ENCODE measurements at regions not wholly inside any gene's neighbourhood (a gene's known extent, or its start where the extent isn't known, plus 50 kb on each side); places are given as distances from the start of the nearest gene placed in this dataset.
A peak's percentile ranks its signal among the peaks of the same experiment; 100 is the strongest.

DNA sequence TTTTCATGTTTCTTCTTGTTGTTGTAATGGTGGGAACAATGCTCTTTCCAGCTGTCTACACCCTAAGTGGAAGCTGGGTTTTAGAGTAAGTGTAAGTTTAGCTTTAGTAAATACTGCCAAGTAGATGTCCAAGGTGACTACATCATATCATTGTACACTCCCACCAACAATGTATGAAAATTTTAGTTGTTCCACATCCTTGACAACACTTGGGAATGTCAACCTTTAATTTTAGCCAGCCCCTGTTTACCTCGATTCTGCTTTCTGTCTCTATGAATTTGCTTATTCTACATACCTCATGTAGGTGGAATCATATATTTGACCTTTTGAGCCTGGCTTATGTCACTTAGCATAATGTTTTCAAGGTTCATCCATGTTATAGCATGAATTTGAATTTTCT is 93.0 kb downstream of the MTPAP start:
- no peak for DNase-seq (ENCODE audit: low spot score)

DNA sequence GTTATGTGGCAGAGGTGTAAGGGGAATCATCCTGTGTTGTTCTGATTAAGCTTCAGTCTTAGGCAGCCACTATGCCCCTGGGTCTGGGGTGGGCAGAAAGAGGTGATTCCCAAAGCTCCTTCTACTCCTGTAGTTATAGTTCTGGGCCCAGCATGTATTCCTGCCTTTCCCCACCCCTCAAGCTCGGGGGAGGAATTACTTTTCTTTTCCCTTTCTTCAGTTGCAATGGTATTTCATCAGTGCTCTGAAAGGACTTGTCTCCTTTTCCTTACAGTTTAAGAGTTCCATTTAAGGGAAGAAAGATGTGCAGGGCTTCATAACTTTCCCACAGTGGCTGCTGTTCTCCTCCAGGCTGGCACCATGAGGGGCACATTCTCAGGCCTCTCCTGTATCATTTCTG is 94.2 kb downstream of the MTPAP start:
- DNase-seq (ENCODE audit: low spot score): no peak

DNA sequence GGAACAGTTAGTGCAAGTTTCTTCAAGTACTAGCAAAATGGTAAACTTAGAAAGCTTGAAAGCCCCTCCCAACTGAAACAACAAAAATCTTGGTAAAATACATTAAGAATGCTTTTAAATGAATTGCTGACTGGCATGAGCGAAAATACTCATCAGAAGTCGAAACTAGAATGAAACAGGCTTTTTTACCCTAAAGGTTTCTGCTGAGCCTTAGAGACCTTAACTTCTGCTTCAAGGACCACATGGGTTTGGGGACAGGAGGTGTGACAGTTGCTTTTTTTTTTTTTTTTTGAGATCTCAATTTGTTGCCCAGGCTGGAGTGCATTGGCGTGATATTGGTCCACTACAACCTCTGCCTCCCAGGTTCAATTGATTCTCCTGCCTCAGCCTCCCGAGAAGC is 100.3 kb downstream of the MTPAP start:
- no peak for DNase-seq (ENCODE audit: low spot score)

DNA sequence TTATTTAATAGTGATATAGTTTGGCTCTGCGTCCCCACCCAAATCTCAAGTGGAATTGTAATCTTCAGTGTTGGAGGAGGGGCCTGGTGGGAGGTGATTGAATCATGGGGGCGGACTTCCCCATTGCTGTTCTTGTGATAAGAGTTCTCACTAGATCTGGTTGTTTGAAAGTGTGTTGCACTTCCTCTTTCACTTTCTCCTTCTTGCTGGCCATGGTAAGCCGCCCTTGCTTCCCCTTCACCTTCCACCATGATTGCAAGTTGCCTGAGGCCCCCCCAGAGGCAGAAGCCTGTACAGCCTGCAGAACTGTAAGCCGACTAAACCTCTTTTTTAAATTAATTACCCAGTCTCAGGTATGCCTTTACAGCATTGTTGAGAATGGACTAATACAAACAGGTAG is 101.4 kb downstream of the MTPAP start:
- DNase-seq (ENCODE audit: low spot score): no peak

DNA sequence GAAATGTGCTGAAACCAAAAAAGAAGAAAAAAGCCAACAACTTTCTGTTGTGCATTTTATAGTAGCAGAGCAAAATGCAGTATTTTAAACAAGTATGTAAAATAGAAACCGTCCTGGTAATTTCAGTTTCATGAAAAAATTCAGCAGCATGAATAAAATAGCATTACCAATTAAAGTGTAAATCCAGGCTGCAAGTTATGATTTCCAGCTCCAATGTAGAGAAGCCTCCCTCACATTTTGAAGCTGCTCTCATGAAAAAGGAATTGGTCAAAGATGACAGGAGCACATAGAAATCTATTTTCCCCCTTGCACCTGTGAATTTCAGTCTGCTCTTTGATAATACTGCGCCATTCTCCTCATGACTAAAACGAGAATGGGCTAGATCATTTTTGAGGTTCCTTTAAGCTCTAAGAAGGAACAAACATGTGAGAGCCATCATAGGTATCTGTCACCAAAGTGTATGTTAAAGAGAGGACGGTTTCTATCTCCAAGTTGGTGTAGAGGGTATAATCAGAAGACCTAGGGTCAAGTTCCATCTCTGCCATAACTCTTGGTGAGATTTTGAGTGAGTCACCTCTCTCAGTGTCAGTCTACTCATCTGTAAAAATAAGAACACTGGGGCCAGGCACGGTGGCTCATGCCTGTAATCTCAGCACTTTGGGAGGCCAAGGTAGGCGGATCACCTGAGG is 107.5 kb downstream of the MTPAP start:
- DNase-seq (ENCODE audit: low spot score): no peak

DNA sequence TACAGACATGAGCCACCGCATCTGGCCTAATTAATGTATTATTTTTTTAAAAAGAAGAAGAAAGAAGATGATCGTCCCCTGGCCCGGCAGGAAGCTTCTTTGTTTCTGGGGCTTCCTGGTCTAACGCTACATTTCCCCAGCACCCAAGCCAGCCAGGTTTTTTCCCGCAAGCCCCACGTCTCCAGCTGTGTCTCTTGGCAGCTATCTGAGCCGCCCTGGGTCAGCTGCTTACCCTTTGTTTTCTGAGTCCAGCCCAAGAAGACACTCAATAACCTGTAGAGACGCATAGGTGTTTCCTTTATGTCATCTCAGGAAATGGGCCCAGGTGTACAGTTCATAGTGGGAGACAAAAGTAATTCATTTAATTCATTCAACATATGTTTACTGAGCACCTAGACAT is 110.2 kb downstream of the MTPAP start:
- DNase-seq (ENCODE audit: low spot score): no peak

DNA sequence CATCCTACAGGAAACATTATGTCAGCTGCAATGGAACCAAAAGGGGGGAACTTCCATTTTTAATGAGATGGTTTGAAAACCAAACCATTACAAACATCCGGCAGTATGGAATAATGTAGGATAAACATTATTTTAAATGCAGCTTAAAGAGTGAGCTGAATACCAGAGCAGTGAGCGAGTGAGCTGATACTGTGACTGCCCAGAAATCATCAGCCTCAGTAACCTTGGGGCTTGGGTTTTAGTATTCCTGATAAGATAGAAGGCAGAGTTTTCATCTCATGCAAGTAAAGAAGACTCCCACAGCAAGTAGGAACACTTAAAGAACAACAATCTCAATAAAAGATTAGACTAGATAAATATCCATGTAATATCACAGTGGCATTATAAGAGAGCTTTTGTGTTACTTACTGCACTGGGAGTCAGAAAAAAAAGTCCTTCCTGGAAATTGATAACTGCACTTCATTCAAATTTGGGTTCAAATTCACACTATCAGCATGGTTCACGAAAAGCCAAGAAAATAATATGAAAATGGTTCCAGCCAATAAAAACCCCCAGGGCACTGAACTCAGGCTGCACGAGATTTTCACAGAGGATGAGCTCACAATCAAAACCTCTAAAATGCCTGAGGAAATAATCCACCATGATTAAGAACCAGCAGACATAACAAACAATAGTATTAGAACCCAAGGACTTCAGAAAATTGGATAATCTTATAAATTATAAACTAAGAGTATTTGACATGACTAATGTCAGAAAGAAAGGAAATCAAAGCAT is 115.7 kb downstream of the MTPAP start:
- no peak for DNase-seq (ENCODE audit: low spot score)

DNA sequence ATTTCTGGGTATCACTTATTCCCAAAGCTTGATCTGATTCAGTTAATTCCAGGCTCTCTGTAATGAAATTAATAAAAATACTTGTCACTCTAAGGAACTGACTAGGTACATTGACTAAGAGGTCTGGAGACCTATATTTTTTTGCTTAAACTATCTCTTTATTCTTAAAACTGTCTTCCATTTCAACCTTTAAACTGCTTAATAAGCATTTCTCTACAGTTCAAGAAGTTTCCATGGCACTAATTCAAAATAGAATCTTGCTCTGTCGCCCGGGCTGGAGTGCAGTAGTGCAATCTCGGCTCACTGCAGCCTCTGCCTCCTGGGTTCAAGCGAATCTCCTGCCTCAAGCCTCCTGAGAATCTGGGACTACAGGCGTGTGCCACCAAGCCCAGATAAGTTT is 117.4 kb downstream of the MTPAP start:
- no peak for DNase-seq (ENCODE audit: low spot score)

DNA sequence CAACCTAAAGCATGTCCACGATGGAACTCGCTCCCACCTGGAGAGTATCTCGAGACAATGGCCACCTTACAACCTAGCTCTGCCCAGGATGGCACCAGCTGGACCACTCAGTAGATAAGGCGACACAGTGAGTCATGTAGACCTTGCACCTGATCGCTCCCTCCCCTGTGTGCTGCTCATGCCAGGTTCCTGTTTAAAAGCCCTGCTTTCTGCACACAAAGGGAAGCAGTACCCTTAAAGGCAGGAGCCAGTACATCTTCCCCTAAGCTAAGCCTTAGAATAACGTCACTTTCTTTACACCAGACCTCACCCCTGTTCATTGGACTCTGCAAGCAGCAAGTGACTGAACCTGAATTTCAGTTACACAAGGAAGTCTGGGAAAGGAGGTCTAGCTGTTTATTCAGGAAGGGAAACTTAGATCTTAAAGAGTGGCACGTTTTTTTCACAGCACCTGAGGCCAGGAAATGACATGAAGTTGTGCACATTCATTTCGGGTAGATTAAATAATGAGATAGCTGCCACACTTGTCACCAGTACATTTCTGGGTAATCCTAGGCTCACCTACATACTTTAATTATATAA is 117.9 kb downstream of the MTPAP start:
- DNase-seq (ENCODE audit: low spot score): peak; percentile 5

DNA sequence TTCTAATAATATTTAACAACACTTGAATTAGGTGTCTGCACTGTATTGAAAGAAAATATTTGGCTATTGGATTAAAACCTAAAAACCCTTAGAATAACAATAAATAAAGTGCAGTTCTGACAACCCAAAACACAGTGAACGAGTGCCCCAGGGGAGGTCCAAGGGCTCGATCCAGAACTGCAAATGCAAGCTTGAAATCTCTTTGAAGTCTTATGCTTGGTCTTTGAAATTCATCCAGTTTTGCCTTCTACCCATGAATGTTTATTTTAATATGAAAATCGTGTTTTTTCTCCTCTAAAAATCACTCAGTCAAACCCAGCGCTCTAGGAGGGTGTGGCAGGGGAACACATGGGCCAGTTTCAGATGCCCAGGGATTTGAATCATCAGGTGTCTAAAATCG is 119.5 kb downstream of the MTPAP start:
- DNase-seq (ENCODE audit: low spot score): no peak

DNA sequence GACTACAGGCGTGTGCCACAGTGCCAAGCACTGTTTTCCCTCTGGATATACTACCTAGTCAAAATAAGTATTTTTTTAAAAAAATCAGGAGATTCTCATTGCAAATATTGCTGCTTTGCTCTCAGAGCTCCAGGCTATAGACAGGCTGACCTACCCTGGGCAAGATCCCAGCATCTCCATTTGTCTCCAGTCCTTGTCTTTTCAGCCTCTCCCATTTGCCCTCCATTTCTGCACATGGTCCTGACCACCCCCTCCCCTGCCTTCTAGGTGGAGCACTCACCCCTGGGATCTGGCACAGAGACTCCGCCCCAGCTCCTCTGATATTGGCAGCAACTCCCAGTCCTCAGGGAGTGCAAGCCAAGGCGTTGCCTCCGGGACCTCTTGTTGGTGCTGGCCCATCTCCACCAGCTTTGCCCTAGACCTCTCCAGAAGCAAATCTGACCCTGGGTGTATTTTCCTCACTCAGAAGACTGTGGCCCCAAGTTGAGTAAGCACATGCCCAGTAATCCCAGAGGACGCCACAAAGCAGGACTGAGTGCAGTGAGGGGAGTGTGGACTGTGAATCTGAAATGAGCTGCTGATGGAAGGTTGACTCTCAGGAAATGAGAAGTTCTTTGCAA is 120.6 kb downstream of the MTPAP start:
- DNase-seq (ENCODE audit: low spot score): no peak

DNA sequence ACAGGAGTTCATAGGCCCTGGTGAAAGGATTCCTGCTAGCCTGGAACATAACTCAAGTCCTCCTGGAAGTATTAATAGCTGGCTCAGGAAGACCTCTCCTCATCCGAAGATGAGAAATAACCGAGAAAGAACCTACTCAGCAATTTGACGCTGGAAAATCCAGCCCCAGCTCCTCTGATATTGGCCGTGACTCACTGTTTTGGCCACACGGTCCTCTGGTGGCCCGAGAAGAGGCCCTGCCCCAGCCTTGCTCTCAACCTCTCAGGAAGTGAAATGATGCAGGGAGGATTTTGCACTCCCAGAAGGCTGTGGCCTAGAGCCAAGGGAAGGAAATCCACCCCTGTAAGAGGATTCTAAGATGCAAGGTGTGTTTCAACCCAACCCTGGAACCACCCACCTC is 121.6 kb downstream of the MTPAP start:
- DNase-seq (ENCODE audit: low spot score): no peak

DNA sequence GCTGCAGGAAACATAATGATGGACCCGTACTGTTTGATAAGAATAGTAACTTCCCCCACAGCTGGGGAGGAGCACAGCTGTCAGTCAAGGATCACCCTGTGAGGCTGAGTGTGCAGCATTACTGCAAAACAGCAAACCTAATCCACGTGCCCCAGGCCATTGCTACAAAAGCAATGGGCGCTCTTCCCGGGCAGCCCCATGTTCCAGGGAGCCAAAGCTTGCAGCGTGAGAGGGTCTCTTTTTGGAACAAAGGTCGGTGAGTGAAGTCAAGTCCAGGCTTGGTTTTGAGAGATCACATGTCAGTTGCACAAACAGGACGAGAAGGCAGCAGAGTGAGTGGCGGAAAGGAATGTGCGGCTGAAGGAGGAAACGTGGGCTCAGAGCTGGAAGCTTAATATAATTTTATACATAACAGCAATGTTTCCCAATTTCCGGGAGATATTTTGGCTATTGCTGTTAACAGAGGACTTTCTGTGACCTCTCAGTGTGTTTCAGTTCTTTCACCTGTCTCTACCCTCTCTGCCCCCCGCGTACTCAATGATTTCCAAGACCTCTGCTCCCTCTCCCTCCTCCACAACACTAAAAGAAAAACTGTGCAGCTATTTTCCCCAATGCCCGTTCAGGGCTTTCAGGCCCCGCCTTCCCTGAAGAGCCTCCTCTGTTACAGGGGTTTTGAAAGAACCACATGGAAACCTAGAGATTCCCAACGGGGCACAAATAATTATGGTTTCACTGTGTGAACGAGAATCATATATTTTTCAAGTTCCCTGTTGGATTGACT is 128.9 kb downstream of the MTPAP start:
- no peak for DNase-seq (ENCODE audit: low spot score)

DNA sequence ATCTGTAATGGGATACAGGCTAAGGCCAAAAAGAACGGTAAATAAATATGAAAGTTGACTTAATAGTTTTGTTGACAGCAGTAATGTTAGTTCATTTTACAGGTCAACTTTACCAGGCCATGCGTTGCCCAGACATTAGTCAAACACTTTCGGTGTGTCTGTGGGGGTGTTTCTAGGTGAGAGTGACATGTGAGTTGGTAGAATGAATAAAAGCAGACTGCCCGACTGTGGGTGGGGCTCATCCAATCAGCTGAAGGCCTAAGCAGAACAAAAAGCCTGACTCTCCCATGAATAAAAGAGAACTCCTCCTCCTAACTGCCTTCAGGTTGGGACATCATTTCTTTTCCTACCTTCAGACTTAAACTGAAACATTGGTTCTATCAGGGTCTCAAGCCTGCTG is 132.3 kb downstream of the MTPAP start:
- DNase-seq (ENCODE audit: low spot score): no peak

DNA sequence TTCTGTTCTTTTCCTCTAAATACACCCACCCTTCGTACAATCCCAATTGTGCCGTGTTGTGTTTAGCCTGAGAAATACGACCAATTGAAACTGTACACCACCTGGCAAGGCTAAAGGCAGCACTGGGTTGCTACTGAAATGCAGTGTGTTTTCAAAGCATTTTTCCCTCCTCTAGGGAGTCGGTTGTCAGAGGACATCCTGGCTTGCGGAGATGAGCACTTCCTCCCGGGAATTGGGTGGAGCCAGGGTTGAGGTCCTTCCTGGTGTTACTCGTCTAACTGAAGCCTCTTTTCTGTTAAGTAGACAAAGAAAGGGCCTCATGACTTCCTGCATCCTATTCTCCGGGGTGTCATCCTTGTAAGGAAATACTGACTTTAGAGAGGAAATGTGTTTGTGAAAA is 133.5 kb downstream of the MTPAP start:
- DNase-seq (ENCODE audit: low spot score): no peak

DNA sequence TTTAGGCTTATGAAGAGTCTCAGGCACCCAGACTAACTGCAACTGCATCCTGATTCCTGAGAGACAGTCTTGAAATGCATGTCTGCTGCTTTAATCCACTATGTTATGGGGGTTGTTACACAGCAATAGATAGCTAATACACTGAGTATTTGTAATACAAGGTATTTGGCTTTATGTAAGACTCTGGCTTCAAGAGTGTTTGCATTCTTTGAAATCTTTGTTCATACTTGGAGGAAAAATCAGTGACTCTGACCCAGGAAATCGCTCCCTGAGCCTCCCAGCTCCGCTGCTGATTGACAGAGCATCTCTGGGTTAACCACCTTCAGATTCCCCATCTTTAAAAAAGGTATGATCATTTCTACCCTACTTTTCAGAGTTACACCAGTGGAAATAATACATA is 133.9 kb downstream of the MTPAP start:
- no peak for DNase-seq (ENCODE audit: low spot score)

DNA sequence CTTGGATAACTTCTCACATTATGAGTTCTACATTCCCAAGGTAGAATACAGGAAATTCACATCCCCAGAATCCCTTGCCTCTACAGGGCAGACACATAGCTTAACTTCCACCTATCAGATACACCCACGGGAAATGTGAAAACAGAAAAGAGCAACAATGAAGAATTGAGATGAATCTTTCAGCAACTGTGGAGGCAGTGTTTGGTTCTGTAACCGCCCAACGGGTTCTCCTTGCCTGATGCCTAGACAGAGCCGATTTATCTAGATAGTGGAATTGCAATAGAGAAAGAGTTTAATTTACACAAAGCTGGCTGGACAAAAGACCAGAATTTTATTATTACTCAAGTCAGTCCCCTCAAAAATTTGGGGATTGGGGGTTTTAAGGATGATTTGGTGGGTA is 138.8 kb downstream of the MTPAP start:
- no peak for DNase-seq (ENCODE audit: low spot score)

DNA sequence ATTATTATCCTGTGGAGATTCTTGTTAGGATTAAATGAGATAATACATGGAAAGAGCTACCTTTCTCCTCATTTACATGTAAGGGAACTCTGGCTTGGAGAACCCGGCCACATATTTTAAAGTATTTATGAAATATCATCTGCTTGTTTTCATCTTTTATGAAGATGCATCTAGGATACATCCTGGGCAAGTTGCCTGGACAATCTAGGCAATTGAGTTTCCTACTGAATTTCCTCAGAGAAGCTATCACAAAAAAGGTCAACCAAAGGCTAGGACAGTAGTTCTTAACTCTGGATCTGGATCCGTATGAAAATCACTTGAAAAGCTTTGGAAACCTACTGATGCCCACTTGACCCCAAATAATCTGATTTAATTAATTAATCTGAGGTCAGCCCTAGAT is 140.7 kb downstream of the MTPAP start:
- no peak for DNase-seq (ENCODE audit: low spot score)

DNA sequence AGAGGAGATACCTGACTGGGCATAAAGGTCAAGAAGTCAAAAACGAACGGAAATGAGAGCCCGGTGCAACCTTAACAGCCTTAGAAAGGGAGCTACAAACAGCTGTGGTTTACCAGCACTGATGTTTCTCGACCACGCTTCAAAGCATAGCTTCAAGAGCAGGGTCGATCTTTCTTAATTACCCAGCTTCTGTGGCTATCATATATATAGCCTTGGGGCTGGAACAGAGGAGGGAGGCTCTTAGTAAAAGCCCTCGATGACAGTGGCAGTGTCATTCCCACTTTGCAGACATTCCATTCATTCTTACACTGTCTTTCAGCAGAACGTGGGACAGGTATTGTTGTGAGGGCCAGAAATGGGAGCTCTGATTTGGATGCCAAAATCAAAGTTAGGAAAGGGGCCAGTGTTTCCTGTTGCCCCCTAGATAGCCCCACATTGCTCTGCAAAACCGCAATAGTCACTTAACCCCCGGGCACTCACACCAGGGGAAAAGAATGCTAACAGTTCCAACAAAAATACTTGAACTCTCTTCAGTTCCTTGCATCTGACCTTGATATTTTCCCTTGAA is 141.5 kb downstream of the MTPAP start:
- no peak for DNase-seq (ENCODE audit: low spot score)

DNA sequence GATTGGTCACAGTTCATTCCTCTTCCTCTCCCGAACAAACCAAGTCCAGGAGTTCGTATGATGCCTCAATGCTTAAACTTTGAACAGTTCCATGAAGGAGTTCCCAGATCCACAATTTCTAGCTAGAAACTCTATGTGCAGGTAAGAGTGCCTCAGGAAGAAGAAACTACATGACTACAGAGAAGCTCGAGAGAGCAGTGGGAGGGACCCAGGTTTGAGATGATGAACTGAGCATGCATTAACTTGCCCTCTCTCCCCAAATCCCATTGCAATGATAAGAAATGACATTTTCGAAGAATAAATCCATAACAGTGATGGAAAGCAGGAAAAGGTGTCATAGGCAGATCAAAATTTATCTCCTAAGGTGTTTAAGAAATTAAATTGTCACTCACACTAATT is 140.6 kb upstream of the JCAD start:
- DNase-seq (ENCODE audit: low spot score): no peak

DNA sequence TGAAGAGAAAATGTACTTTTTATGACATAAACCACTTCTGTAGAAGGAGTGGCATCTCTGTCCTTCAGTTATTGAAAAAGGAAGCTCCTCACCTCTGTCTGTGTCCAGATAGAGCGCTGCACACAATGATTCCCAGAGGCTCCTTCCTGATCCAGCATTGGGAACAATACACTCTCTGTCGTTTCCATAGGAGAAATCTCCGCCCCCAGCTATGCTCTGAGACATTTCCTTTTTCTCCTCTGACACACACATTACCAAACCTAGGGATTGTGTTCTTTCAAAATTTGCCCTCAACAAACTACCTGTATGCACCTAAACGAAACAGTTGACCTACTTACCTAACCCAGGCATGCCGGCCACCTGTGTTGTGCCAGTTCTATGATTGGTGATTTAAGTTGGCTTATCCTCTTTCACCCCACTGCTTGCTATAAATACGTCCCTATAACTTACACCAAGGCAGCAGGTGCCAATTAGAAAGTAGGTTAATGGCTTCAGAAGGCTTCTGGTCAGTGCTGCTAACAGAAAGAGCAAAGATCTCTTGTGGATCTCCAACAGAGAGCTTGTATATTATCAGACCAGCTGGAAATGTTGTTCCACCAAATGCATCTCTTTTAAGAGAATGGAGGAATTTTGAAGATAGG is 140.1 kb upstream of the JCAD start:
- no peak for DNase-seq (ENCODE audit: low spot score)

DNA sequence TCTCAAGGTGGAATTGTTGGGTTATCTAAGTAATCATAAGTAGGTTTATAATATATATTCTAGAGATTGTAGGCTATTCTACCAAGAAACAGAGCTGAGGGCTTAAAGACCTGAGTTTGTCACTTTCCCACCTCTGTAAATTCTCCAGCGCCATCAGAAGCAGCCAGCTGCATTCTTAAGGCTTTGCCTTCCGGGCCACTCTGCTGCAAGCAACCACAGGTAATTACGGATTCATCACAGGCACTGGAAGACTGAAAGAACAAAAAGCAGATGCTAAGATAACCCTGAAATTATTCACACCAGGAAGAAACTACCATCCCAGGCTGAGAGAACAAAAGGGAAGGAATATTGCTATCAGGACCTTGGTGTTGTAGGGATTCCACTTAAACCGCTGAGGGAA is 137.8 kb upstream of the JCAD start:
- no peak for DNase-seq (ENCODE audit: low spot score)
